Fibroblast of peridontal ligament (primary cell): ENCODE measurements at regions not wholly inside any gene's neighbourhood (a gene's known extent, or its start where the extent isn't known, plus 50 kb on each side); places are given as distances from the start of the nearest gene placed in this dataset.

Experiments used
- DNase-seq: peaks from one replicate; pipeline ENCODE4 v3.0.0-alpha.2; 2010; ENCODE audit errors: extremely low read depth

DNA sequence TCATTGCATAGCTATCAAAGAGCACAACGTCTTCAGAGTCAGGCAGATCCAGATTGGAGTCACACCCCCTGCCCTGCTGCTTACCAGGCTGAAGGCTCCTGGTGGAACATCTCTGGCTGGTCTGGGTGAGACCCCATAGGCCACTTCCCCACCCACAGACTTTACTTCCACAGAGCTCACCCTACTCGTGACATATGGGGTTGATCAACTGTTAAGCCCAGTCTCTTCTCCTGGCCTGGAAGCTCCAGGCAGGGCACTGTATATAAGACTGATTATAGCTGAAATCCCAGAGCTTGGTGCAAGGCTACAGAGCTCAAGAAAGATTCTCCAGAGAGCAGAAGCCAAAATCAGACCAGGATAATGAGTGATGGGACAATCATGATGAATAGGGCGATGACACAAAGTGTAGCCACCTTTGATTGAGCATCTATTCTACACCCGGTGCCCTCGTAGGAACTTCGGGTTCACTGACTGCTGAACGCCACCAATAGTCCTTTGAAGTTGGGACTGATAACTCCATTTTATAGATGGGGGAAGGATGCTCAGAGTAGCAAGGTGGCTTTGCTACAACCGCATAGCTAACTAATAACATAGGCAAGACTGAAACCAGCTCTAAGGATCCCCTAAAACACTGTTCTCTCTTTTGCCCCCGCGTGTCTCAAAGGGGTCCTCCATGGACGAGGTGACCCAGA is 287.8 kb downstream of the BCL11B start:
- no peak for DNase-seq

DNA sequence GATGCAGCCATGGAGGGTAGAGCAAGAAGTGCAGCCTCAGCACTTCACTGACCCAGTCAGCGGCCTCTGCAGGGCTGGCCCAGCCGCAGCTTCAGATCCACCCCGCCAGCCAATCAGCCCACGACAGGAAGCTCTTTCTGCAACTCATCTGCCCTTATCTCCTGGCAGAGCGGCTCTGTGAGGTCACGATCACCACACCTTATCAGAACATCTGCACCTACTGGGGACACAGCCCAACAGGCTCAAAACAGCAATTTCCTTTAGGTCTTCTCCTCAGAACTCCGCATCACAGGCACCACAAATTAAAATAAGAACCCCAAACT is 287.3 kb downstream of the BCL11B start:
- no peak for DNase-seq

DNA sequence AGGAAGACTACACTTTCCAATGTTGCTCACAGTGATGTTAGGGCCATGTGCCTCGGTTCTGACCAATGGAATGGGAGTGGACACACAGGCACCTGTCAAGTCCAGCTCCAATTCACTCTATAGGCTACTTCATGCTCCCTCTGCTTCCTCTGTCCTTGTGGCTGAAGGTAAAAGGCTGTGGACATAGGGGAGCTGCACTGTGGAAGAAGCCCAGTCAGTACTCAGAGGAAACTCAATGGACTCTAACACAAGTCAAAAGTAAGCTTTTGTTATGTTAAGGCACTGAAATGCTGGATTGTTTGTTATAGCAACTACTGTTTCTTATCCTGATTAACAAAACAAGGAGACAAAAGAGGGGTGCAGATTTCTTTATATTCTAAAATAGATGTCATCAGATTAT is 278.2 kb downstream of the BCL11B start:
- no peak for DNase-seq

DNA sequence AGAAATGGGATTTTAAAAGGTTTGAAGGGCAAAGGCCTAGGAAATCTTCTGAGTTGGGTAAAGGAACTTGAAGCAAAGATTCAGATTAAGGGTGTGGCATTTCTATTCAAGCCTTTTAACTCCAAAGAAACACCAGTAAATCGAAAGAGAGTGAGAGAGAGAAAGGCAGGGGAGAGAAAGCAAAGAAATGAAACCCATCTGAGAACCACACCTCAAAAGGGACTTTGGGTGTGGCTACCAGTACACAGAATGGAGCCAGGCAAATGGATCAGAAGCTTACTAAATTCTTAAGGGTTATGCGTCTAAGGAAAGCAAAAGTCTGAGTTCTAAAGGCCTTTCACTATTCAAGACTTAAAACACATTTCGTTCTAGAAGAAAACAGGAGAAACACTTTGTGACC is 277.4 kb downstream of the BCL11B start:
- DNase-seq: no peak

DNA sequence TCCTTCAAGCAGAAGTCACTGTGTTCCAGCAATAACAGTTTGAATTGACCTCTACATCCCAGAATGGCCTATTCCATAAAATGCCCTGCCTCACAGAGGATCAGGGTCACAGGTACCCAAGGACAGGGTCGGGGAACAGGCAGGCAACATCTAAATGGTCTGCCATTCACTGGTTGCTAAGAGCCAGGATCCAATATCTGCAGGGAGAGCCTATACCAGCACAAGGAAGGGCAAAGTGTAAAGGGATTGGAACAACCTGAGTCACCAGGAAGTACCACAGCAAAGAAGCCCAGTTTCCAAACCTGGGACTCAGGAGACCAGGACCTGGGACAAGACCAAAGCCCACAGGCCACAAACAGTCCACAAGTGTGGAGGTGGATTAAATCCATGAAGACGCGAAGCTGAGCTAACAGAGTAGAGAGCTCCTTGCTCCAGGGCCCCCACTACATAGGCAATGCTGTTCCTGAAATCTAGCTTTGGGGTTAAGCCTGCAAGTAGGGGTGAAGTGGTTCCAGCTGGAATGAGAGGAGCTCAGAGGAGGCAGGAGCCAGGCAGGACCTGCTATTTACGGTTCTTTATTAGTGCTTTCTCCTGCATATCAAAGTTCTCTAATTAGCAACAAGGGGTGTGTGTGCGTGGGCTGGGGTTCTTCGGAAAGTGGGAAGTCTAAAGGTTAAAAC is 274.3 kb downstream of the BCL11B start:
- no peak for DNase-seq

DNA sequence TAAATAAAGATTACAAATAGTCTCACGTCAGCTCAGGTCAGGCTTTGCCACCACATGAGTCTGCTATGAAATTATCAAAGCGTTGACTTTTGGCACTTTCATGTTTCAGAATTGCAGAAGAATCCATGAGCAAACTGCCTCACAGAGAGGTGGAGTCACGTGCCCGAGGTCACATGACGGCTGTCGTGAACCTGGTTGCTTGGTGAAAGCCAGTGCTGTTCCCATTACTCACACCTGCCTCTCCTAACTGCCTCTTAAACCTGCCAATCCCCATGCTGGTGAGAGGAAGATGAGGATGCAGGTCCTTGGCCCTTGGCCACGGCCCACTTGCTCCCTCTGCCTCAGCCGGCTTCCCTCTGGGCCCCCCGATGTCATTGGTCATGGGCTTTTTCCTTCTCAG is 272.7 kb downstream of the BCL11B start:
- no peak for DNase-seq

DNA sequence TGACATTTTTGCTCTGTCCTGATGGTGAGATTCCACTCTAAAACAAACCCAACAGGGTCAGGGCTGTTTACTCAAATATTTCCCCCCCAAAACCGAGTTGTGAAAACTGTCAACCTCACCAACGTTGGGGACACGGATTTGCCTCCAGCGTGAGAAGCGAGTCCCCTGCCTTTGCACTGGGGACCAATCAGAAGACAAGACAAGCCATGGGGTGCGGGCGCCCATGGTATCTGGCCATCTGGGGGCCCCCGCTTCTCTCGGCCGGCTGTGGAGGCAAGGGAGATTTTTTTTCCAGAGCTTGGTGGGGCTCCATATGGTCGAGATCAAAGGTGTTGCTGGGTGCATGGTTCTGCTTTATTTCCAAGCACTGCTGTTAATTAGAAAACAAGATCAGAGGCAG is 272.1 kb downstream of the BCL11B start:
- no peak for DNase-seq

DNA sequence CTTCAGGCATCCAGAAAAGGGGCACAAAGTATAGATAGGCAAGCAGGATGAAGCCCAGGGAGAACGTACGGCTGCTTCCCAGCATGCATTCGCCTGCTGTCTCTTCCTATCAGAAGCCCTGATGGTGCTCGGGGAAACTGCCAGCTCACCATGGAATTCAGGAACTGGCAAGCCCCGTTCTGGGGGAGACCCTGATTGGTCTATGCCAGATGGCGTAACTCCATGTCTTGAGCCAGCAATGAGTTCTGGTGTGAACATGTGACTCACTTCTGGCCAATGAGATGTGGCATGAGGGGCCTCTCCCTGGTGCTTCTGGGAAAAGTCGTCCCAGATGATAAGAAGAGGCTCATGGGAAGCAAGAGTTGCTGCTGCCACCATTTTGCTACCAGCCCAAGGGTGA is 270.8 kb downstream of the BCL11B start:
- DNase-seq: no peak

DNA sequence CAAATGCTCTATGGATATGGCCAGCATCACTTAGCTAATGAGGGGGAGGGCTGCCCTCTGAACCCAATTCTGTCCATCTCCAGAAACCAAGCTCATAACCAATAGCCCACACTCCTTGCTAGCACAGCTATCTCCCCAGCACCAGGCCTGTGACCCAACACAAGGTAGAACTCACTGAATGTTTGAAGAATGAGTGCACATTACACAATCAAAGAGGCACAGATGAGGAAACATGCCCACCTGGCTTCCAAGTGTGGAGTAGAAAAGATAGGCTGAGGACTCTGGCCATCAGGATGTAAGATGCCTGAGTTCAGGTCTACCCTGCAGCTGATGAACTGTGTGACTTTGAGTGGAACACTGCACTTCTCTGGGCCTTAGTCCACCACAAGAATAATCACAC is 268.4 kb downstream of the BCL11B start:
- DNase-seq: no peak

DNA sequence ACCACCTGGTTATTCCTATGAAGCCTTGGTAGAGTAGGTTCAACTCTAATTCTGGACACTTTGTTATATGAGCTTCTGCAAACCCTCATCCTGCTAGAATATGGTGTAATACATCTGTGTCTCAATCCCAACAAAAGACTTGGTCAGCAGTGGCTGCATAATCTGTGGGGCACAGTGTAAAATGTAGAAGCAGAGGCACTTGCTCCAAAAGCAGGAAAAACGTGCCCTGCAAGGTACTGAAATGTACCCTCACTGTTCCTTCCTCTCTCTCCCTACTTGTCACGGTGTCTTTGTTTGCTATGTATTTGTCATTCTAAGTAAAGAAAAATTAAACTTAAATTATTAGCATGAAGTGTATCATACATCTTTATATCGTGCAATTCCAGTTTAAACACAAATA is 267.9 kb downstream of the BCL11B start:
- no peak for DNase-seq

DNA sequence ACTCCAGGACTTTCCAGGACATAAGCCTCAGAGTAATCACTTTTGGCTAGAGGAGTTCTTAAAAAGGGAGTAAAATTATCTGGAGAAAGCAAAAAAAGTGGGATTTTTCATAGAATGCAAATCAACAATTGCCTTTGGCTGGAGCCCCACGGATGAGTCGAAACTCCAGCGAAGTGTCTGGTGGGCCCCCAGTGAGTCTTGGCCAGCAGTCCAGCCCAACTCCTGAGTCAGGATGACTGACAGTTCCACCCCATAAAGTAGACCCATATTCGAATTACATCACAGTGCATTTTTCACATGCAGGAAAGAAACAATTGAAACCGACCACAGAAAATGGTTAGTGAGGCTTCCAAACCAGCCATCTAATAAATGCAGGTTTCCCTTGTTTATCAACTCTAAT is 265.7 kb downstream of the BCL11B start:
- no peak for DNase-seq

DNA sequence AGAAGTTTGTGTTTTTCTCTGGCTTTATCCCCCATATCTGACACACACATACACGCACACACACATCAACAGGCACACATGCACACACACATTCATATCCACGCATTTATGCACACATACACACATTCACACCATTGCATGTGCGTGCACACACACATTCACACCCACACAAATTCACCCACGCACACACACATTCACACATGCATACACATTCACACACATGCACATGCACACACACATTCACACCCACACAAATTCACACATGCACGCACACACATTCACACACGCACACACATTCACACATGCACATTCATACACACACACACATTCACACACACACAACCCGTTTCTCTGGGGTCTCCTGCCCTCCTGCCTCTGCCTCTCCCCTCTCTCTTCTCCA is 264.2 kb downstream of the BCL11B start:
- DNase-seq: no peak

DNA sequence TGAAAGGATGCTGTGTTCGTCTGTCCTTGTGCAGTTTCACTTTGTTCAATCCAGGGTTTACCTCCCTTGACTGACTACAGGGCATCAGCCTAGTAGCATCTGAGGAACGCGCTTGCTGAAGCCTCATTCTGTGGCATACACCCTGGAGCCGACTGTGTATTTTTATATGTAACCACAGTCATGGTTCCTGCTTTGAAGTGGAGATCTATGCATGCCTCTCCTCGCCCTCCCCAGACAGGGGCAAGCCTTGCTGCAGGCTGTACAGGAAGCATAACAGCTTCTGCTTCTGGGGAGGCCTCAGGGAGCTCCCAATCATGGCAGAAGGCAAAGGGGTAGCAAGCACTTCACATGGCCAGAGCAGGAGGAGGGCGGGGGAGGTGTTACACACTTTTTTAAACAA is 262.1 kb downstream of the BCL11B start:
- DNase-seq: no peak

DNA sequence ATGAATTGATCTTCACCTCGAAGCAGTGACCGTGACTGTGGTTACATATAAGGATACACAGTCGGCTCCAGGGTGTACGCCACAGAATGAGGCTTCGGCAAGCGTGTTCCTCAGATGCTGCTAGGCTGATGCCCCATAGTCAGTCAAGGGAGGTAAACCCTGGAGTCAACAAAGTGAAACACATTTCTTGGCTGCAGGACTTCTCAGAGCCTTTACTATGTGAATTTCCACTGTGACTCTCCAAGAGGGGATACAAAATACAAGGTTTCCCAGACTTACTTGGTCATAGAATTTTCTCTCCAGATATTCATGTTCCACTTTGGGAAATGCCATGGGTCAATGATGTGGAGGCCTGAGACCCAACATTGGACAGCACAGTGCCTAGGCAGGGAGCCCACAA is 260.6 kb downstream of the BCL11B start:
- no peak for DNase-seq

DNA sequence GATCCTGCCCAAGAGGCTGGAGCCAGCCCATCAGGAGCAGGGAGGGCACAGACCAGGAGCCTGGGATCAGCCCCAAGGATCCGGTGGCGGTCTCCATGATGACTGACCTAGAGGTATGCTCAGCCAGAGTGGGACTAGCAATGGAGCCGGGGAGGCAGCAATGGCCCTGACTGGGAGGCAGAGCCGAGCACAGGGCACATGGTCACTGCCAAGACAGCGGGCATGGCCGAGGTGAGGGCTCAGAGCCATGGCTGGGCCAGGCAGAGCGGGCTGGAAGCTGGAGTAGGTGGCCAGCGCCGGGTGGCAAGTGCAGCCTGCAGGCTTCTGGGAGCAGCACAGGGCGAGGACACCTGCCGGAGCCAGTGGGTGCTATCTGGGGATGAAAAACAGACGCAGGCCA is 259.3 kb downstream of the BCL11B start:
- no peak for DNase-seq

DNA sequence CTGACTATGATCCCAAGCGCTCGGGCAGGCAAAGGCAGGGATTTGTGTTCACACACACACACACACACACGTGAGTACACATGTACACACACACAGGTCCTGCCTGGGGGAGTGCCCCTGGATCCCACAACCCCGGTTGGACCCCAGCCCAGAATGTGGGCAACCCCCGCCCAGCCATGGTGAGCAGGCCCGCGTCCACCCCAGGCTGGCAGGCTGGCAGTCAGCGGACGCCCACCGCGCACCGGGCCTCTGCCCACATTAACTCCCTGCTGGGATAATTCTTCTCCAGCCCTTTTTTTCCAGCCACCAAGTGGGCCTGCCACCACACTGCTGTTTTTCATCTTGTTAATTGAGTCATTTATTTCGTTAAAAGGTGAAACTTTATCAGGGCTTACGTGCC is 256.2 kb downstream of the BCL11B start:
- no peak for DNase-seq

DNA sequence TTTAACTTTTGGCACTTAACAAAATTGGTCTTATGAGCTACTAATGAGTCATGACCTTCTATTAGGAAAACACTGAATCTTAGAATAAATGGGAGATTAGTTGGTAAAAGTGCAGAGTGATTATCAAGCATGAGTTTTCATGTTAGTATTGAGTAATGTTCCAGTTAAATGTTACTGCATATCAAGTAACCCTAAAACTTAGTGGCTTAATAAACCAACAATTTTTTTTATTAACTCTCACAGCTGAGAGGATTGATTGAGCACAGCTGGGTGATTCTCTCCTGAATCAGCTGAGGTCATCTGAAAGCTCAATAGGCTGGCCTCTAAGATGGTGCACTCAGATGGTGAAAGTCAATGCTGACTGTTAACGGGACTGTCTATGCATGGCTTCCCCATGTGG is 248.6 kb downstream of the BCL11B start:
- no peak for DNase-seq

DNA sequence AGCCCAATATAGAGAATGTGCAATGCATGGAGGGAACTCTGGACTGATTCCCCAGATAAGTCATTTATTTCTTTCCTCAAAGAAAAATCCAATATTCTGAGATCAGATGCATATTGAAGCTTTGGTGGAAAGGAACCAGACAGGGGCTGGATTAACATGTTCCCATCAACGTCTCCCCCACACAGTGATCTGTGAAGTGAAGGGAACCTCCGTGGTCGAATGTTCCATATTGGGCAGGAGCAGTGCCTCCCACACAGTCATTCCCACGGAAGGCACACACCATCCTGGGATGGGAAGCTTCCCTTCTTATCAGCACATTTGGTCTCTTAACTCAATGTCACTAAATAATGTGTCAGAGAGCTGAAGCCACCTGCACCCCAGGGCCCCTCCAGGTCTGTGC is 247.1 kb downstream of the BCL11B start:
- no peak for DNase-seq

DNA sequence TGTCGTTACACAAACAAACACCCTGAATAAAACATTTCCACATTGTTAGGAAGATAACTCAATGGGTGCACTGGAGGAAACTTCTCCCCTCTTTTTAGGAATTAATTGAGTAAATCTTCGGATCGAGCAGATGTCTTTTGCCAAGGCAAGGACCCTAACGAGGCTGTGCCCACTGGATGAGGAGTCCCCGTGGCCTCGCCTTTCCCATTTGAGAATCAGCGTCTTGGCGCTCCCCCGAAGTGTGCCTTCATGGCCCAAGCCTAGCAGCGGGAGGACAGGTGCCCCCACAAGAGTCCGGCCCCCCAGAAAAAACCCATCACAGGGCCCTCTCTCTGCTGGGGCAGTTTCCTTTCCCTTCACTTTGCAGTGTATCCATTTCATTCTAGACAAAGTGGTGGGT is 246.6 kb downstream of the BCL11B start:
- DNase-seq: no peak

DNA sequence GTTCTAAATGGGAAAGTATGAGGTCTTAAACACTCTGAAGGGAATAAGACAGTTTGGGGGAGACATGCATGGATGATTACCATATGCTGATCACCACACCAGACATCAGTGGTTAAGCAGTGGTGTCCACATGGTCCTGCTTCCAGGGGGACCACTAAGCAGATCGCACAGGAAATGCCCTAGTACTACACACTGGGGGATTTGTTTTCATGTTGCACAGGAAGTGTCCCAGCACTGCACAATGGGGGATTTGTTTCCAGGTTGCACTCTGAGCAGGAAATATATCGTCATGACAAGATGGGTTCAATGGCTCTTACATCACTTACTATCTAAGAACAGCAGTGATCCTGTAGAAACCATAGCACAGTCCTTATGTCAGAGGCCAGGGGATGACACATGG is 245.5 kb downstream of the BCL11B start:
- DNase-seq: no peak

DNA sequence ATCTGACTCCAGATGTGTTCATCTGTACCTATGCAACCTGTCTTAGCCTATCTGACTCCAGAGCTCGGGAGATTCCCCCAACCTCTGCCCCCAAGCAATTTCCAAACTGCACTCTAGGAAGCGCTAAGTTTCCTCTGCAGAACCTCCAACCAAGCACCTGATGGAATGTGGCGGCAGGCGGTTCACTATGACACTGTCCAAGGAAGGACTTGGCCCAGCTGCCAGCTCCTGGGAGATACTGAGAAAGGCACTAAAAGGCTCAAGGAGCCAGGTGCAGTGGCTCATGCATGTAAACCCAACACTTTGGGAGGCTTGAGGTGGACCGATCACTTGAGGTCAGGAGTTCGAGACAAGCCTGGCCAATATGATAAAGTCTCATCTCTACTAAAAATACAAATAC is 244.0 kb downstream of the BCL11B start:
- no peak for DNase-seq

DNA sequence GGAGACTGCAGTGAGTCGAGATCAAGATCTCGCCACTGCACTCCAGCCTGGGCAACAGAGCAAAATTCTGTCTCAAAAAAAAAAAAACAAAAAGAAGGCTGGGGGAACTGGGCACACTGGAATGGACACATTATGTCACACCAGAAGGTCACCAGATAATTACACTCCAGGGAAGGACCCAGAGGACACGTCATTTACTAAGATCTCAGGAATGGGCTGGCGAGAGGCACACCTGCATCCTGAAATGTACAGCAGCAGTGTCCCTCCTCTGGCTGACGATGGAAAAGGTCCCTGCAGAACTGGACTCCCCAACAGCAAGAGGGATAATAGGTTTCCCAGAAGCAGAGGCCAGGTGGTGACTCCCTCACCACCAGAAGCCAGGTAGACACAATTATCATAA is 243.5 kb downstream of the BCL11B start:
- no peak for DNase-seq

DNA sequence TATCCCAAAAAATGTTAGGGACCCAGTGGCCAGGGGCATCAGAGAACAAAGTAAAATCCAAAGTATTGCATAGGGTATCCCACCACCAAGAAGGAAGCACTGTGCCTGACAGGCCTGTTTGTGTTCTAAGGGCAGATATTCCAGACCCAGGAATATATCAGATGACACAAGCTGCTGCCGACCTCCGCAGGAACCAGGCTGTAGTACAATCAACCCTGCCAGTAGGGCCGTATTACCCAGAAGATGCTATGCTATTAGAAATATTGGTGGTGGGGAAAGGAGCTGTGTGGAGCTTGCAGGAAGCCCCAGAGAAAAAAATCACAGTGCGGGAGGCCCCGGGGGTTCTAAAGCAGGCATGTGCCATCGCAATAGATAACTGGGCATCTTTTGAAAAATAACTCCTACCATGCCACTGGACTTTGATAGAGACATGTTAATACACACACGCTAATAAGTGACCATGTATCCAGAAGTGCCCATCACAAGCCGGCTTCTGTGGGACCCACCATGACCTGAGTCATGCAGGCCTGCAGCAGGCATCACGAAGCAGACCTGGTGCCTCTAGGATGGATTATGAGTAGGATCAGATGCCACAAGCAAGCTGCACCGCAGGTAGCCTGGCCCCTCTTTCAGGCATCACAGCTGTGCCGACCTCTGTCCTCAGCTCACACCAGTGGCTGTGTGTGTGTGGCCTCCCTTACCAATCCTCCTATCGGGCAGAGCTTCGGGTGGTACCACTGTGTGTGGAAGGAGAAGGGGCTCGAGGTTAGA is 242.7 kb downstream of the BCL11B start:
- no peak for DNase-seq
